ENCODE measurements at regions not wholly inside any gene's neighbourhood (a gene's known extent, or its start where the extent isn't known, plus 50 kb on each side); places are given as distances from the start of the nearest gene placed in this dataset.

- TF ChIP-seq CTCF (IDR thresholded peaks at IDR 0.05): no peak
- no peak for TF ChIP-seq EP300 (IDR thresholded peaks at IDR 0.05)
- TF ChIP-seq POLR2A (IDR thresholded peaks at IDR 0.05): no peak
- TF ChIP-seq POLR2AphosphoS5 (IDR thresholded peaks at IDR 0.05): no peak
Measured at GRCh38 chr5:78726003-78726402, 77.4 kb upstream of the LHFPL2 start.

Data from stomach (tissue), 4 donors.